IPS-18c (cell line): ENCODE measurements at regions not wholly inside any gene's neighbourhood (a gene's known extent, or its start where the extent isn't known, plus 50 kb on each side); places are given as distances from the start of the nearest gene placed in this dataset.

Experiments
- H3K4me3 ChIP-seq: 2 replicates; pipeline ENCODE4 v1.7.0; 2013; ENCODE audit warnings: low read depth, mild to moderate bottlenecking, low read length, moderate library complexity; ENCODE audit not compliant: insufficient read depth
- H3K9me3 ChIP-seq: one replicate; pipeline ENCODE4 v1.6.1; 2013; ENCODE audit warnings: mild to moderate bottlenecking, low read length, moderate library complexity; ENCODE audit not compliant: control insufficient read depth, insufficient read depth

DNA sequence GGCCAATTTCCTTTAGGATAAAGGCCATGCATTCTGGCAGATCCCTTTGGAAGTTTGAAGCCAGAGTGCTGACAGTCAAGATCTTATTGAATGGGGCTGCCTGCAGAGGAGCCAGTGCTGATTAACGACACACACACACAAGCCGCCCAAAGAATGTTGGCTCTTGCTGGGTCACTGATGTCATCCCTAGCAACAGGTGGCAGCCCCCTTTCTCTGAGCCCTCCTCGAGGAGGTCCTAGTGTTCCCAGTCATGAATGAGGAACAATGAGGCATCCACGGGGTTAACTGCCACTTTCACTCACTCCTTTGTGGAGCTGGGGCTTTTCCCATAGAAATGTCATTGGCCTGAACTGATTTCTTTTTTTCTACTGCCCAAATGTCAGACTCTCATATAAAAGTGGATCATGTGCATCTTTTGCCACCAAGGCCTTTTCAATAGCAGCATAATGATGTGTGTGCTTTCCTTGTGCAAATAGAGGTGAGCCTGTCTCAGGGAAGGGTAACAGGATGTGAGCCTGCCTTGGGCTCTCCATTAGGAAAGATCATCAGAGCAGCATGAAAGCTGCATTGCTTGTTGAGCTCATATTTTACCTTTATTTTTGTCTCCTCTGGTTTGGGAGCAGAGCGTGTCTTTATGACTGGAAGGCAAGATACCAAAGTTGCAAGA, 301.8 kb upstream of the MTNR1B start:
- no peaks in the 10 kb centered on the region for H3K9me3 ChIP-seq
- no peak overlapping the region for H3K4me3 ChIP-seq

- Histone ChIP-seq H3K4me3 (no peak overlapping the region), H3K9me3 (no peaks in the 10 kb centered on the region)
Observed at GRCh38 chr11:92670308-92670890, 299.1 kb upstream of the MTNR1B start.

GRCh38 chr11:92671081-92671480, 298.4 kb upstream of the MTNR1B start:
- no peak overlapping the region for H3K4me3 ChIP-seq
- H3K9me3 ChIP-seq, result no peaks in the 10 kb centered on the region

DNA sequence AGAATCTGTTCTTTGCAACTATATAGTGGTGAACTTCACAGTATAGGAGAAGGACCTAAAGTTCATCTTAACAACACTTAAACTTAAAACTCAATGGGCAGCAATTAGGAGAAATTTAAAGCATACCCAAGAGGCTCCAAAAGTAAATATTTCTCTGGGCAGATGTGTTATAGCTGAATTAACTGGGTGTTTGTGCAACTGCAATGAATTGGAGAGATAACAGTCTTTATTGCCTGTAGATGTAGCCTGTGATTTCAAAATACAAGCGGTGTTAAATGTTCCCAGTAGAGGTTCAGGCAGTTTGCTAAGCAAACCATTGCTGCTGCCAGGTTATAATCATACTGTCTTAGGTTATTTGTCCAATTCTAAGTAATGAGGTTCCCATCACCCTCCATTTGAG, 294.1 kb upstream of the MTNR1B start:
- Histone ChIP-seq H3K9me3 (no peaks in the 10 kb centered on the region), H3K4me3 (no peak overlapping the region)

DNA sequence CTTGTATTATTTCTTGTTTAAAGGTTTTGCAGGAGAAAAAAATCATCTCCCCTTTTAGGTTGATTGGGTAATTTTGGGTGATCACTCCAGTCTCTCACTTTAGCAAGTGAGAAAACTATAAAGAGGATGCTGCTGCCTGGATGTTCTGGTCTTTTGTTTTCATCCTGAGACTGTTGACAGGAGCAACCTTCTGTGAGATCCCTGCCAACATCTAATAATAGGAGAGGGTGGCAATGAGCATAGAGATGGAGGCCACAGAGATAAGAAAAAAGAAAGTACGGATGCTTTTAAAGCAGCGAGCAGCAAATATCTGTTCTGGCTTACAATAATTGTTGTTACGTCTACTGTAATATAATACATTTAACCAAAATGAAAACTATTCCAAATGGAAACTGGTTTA, 293.6 kb upstream of the MTNR1B start:
- no peak overlapping the region for H3K4me3 ChIP-seq
- H3K9me3 ChIP-seq, result no peaks in the 10 kb centered on the region

- Histone ChIP-seq H3K9me3 (no peaks in the 10 kb centered on the region), H3K4me3 (no peak overlapping the region)
Observed at GRCh38 chr11:92678008-92678611, 291.3 kb upstream of the MTNR1B start.

GRCh38 chr11:92681586-92681985, 287.9 kb upstream of the MTNR1B start:
- Histone ChIP-seq H3K4me3 (no peak overlapping the region), H3K9me3 (no peaks in the 10 kb centered on the region)

- no peak overlapping the region for H3K4me3 ChIP-seq
Observed at GRCh38 chr11:92682136-92682535, 287.3 kb upstream of the MTNR1B start.

GRCh38 chr11:92682952-92683351, 286.5 kb upstream of the MTNR1B start:
- Histone ChIP-seq H3K4me3 (no peak overlapping the region), H3K9me3 (no peaks in the 10 kb centered on the region)

More at GRCh38 chr11:92682136-92682535, 287.3 kb upstream of the MTNR1B start:
- no peaks in the 10 kb centered on the region for H3K9me3 ChIP-seq

DNA sequence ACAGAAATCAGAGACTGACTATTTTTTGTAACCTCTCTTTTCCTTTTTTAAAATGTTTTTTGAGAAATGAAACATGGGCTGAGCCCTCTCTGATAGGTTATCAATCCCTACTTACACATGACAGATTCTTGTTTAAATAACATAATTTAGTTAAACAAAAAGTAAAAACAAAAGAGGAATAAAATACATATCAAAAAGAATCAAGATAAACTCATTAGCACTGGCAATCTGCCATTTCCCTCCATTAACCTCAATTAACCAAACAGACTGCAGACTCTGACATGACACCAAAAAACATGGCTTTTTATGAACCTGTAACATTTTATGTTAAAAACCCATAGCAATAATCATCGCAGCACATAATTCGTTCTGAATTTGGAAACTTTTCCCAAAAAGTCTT, 284.4 kb upstream of the MTNR1B start:
- H3K4me3 ChIP-seq, result no peak overlapping the region

DNA sequence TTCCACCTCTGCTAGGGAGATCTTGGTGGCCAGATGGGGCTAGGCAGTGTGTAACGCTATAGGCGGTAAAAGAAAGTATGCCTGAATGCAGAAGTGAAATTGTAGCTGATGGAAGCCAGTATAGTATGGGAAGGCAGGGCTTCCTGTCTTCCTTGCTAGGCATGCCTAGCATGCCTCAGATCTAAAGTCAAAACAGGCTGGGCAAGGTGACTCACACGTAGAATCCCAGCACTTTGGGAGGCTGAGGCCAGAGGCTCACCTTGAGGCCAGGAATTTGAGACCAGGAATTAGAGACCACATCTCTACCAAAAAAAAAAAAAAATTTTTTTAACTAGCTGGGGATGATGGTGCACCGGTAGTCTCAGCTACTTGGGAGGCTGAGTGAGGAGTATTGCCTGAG, 281.7 kb upstream of the MTNR1B start:
- H3K4me3 ChIP-seq, result no peak overlapping the region

More for the DNA sequence above, 284.4 kb upstream of the MTNR1B start:
- H3K9me3 ChIP-seq, result no peaks in the 10 kb centered on the region

GRCh38 chr11:92688416-92688815, 281.0 kb upstream of the MTNR1B start:
- no peaks in the 10 kb centered on the region for H3K9me3 ChIP-seq
- no peak overlapping the region for H3K4me3 ChIP-seq

More for the DNA sequence above, 281.7 kb upstream of the MTNR1B start:
- no peaks in the 10 kb centered on the region for H3K9me3 ChIP-seq

- no peak overlapping the region for H3K4me3 ChIP-seq
- H3K9me3 ChIP-seq, result no peaks in the 10 kb centered on the region
Observed at GRCh38 chr11:92692826-92693546, 276.5 kb upstream of the MTNR1B start.

DNA sequence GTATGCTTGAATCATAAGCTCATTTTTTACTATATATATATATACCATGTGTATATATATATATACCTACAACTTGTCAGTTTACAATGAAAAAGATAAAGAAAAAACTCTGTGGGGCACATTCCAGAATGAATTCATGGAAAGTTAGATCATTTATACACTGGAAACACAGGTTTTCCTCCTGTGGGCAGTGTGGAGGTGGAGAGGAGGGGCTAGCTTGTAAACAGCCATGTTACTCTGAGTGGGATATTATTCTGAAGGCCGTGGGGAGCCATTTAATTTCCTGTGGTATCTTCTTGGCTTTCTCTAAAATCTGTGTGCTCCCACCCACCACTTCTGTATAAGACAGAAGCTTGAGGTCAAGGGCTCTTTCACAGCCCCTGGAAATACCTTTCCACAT, 273.4 kb upstream of the MTNR1B start:
- H3K4me3 ChIP-seq, result no peak overlapping the region
- H3K9me3 ChIP-seq, result no peaks in the 10 kb centered on the region

- Histone ChIP-seq H3K4me3 (no peak overlapping the region), H3K9me3 (no peaks in the 10 kb centered on the region)
Observed at GRCh38 chr11:92697461-92698312, 271.8 kb upstream of the MTNR1B start.

GRCh38 chr11:92698742-92699141, 270.7 kb upstream of the MTNR1B start:
- Histone ChIP-seq H3K4me3 (no peak overlapping the region), H3K9me3 (no peaks in the 10 kb centered on the region)
